ENCODE measurements at regions not wholly inside any gene's neighbourhood (a gene's known extent, or its start where the extent isn't known, plus 50 kb on each side); places are given as distances from the start of the nearest gene placed in this dataset.

GRCh38 chr5:26530305-26530704 is 508.1 kb downstream of the CDH9 start:
- no peak for TF ChIP-seq CTCF (IDR thresholded peaks at IDR 0.05)
- no peak for TF ChIP-seq POLR2A (IDR thresholded peaks at IDR 0.05)

Measured in heart left ventricle (tissue), 13 donors.